ENCODE measurements at regions not wholly inside any gene's neighbourhood (a gene's known extent, or its start where the extent isn't known, plus 50 kb on each side); places are given as distances from the start of the nearest gene placed in this dataset.

DNA sequence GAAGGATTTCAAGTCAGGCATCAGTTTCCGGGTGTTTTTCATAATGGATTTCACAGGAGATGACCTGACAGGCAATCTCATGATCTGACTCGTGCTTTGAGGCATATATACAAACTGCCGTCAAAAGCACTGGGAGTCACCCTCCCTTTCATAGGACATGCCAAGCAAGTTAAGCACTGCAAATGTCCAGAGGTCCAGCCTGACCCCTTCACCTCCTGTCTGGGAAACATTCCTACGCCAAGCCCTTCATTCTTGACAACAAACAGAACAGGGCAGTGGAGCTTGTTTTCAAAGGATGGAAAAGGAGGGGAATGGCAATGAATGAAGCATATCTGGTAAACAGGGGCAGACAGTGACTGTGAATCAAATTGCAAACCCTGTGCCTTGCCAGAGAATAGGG is 963.6 kb downstream of the BCL11A start:
- Histone ChIP-seq H3K9me3 (no peaks in the 10 kb centered on the region), H3K27ac (no peak overlapping the region), H3K27me3 (no peaks in the 10 kb centered on the region), H3K4me3 (no peak overlapping the region), H3K36me3 (replicated peaks in 1 of 2; ENCODE audit: insufficient read depth in 1 of 2, low read depth in 2 of 2) (no peaks in the 10 kb centered on the region), H3K4me1 (no peaks in the 10 kb centered on the region)
- ATAC-seq (no peak), DNase-seq (no peak)
- no peak for TF ChIP-seq POLR2A (IDR thresholded peaks at IDR 0.05)
- TF ChIP-seq, protein P1, sequence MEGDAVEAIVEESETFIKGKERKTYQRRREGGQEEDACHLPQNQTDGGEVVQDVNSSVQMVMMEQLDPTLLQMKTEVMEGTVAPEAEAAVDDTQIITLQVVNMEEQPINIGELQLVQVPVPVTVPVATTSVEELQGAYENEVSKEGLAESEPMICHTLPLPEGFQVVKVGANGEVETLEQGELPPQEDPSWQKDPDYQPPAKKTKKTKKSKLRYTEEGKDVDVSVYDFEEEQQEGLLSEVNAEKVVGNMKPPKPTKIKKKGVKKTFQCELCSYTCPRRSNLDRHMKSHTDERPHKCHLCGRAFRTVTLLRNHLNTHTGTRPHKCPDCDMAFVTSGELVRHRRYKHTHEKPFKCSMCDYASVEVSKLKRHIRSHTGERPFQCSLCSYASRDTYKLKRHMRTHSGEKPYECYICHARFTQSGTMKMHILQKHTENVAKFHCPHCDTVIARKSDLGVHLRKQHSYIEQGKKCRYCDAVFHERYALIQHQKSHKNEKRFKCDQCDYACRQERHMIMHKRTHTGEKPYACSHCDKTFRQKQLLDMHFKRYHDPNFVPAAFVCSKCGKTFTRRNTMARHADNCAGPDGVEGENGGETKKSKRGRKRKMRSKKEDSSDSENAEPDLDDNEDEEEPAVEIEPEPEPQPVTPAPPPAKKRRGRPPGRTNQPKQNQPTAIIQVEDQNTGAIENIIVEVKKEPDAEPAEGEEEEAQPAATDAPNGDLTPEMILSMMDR (IDR thresholded peaks at IDR 0.05): no peak
- intact Hi-C loops (cut with DNase I): no loop called here
- 69 to 80% methylated on average over 4 of the region's 4 CpGs for WGBS, 2 donors

DNA sequence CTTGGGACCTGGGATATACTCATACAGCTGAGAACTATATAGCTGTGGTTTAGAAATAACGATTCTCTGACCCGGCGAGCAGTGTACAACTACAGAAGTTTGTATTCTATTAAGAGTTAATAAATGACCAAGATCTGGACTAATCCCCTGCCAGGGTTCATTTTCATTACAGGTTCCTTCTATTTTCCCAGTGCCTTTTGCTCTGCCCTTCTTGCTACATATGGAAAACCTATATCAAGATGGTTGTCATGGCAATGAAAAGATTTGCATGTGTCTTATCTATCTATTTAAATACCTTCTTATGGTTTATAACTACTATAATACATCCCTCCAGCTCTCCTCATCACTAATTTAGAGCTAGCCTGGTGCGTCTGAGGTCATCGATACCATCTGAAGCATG is 965.2 kb downstream of the BCL11A start:
- WGBS, 2 donors: 70% methylated on average over 5 of the region's 5 CpGs
- intact Hi-C loops (cut with DNase I): no loop called here

DNA sequence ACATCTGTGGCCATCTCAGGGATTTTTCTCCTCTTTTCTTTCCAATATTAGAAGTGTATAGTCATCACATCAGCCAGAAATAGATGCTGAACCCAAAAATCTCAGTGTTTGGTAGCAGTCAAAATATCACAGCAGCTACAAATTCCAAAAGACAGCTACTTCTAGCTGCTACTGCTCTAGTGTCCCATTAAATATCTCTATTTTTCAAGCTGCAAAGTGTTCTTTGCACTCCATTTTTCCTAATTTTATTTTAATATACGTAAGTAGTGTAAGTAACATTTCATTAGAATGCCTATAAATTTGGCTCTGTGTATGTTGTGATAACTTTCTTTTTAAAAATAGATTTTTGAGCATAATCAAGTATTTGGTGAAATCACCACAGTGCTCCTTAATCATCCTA is 967.3 kb downstream of the BCL11A start:
- no peak for DNase-seq
- Histone ChIP-seq H3K9me3 (no peaks in the 10 kb centered on the region), H3K4me3 (no peak overlapping the region), H3K27ac (no peak overlapping the region), H3K36me3 (replicated peaks in 1 of 2; ENCODE audit: insufficient read depth in 1 of 2, low read depth in 2 of 2) (no peaks in the 10 kb centered on the region), H3K4me1 (no peaks in the 10 kb centered on the region), H3K27me3 (no peaks in the 10 kb centered on the region)
- TF ChIP-seq POLR2A (IDR thresholded peaks at IDR 0.05): no peak
- TF ChIP-seq, protein P1 (IDR thresholded peaks at IDR 0.05): no peak
- no peak for ATAC-seq
- intact Hi-C loops (cut with DNase I): no loop called here
- 81 to 100% methylated on average over 1 of the region's 1 CpG for WGBS, 2 donors

More for the DNA sequence above, 965.2 kb downstream of the BCL11A start:
- no peak for ATAC-seq
- no peak overlapping the region for H3K4me3 ChIP-seq
- H3K36me3 ChIP-seq (replicated peaks in 1 of 2; ENCODE audit: insufficient read depth in 1 of 2, low read depth in 2 of 2): no peaks in the 10 kb centered on the region
- no peaks in the 10 kb centered on the region for H3K9me3 ChIP-seq
- H3K27me3 ChIP-seq: no peaks in the 10 kb centered on the region
- H3K27ac ChIP-seq: no peak overlapping the region
- H3K4me1 ChIP-seq: no peaks in the 10 kb centered on the region
- no peak for TF ChIP-seq POLR2A (IDR thresholded peaks at IDR 0.05)
- TF ChIP-seq, protein P1 (IDR thresholded peaks at IDR 0.05): no peak
- DNase-seq: no peak

DNA sequence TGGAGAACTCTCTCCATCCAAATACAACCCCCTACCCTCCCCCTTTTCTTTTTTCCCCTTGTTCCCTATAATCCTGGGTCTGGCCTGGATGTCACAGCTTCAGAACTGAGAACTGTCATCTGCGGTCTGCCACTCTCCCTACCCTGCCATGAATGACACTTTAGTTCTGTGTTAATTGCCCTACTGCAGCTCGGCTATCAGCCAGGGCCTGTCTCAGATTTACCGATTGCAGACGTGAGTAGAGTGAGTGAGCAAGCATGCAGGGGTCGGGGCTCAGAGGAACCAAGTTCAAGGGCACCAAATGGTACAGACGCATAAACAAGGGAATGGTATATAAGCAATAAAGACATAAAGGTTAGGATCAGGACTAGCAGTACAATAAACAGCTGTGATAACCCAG is 967.8 kb downstream of the BCL11A start:
- no peak overlapping the region for H3K27ac ChIP-seq
- no peak for TF ChIP-seq POLR2A (IDR thresholded peaks at IDR 0.05)
- TF ChIP-seq, protein P1 (IDR thresholded peaks at IDR 0.05): no peak
- H3K9me3 ChIP-seq: no peaks in the 10 kb centered on the region
- DNase-seq: no peak
- no peak overlapping the region for H3K4me3 ChIP-seq
- H3K36me3 ChIP-seq (replicated peaks in 1 of 2; ENCODE audit: insufficient read depth in 1 of 2, low read depth in 2 of 2): no peaks in the 10 kb centered on the region
- H3K4me1 ChIP-seq: no peaks in the 10 kb centered on the region
- intact Hi-C loops (cut with DNase I): no loop called here
- 25 to 46% methylated on average over 6 of the region's 6 CpGs for WGBS, 2 donors
- no peak for ATAC-seq
- H3K27me3 ChIP-seq: no peaks in the 10 kb centered on the region

DNA sequence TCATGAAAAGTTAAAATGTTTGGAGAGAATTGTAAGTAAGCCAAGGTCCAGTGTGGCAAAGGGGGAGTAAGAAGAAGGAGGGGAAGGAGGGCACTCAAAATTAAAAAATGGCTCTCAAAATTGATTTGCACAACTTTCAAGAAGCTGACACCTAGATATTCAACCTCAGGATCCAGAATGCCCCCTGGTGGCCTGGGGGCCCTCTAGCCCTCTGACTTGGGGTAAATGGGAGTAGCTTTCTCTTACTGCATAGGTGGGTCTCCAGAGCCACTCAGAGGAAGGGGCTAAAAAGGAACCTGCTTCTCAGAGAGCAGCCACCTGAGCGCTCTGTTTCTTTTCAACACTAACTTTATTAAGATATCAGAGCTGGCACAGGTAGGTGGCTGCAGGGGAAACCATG is 968.5 kb downstream of the BCL11A start:
- DNase-seq (no peak), ATAC-seq (no peak)
- Histone ChIP-seq H3K4me1 (no peaks in the 10 kb centered on the region), H3K9me3 (no peaks in the 10 kb centered on the region), H3K4me3 (no peak overlapping the region), H3K27me3 (no peaks in the 10 kb centered on the region), H3K27ac (no peak overlapping the region), H3K36me3 (replicated peaks in 1 of 2; ENCODE audit: insufficient read depth in 1 of 2, low read depth in 2 of 2) (no peaks in the 10 kb centered on the region)
- WGBS, 2 donors: 89 to 100% methylated on average over 1 of the region's 1 CpG
- intact Hi-C loops (cut with DNase I): no loop called here
- TF ChIP-seq, protein P1 (IDR thresholded peaks at IDR 0.05): no peak
- no peak for TF ChIP-seq POLR2A (IDR thresholded peaks at IDR 0.05)
